SK-N-SH (cell line): ENCODE measurements at regions not wholly inside any gene's neighbourhood (a gene's known extent, or its start where the extent isn't known, plus 50 kb on each side); places are given as distances from the start of the nearest gene placed in this dataset.

Experiments
- CTCF ChIA-PET: fragments of 300-600, 350-600 bp; formaldehyde crosslinking; extraction: SDS; loops from one replicate; lab custom pipeline; 2021; lab: Yijun Ruan, JAX
- POLR2A ChIA-PET: fragments of 350-600 bp; sonication (Branson Sonifier 250); formaldehyde crosslinking; extraction: SDS; loops from one replicate; lab custom pipeline; 2020; ENCODE audit warnings: antibody characterized with exemption, inconsistent platforms; lab: Yijun Ruan, JAX
- DNase-seq: peaks from one replicate; pipeline ENCODE4 v3.0.0; 2012
- H2AFZ ChIP-seq: fragments of 200-600 bp; sonication (generic); 2 replicates; pipeline ENCODE4 v1.8.1; 2016; ENCODE audit warnings: antibody characterized with exemption, mild to moderate bottlenecking, low read depth
- H3F3A ChIP-seq: fragments of 200-600 bp; sonication (generic); replicated peaks from 2 replicates; pipeline ENCODE3; 2016; ENCODE audit warnings: antibody characterized with exemption, mild to moderate bottlenecking; ENCODE audit not compliant: insufficient read depth
- H3K27ac ChIP-seq, 2 experiments: fragments of 200-500 bp in 1 of 2; fragments of 200-600 bp in 1 of 2; sonication (Bioruptor generic) in 1 of 2; sonication (generic), shearing (Covaris generic) in 1 of 2; 2 replicates each; pipeline versions ENCODE4 v1.5.1 to v1.6.1; 2014 to 2016; ENCODE audit warnings: low read depth in 2 of 2, inconsistent platforms in 1 of 2, low read length in 1 of 2, mild to moderate bottlenecking in 1 of 2, mixed read lengths in 1 of 2
- H3K27me3 ChIP-seq: fragments of 200-600 bp; sonication (generic), shearing (Covaris generic); 2 replicates; pipeline ENCODE4 v1.6.1; 2016; ENCODE audit warnings: mixed run types; ENCODE audit not compliant: insufficient read depth
- H3K36me3 ChIP-seq, 2 experiments: fragments of 200-500 bp in 1 of 2; fragments of 200-600 bp in 1 of 2; sonication (Bioruptor generic) in 1 of 2; sonication (generic) in 1 of 2; replicated peaks in 1 of 2; 2 replicates each; pipeline versions ENCODE3 to v1.5.1; 2014 to 2016; ENCODE audit warnings: low read length in 1 of 2, mild to moderate bottlenecking in 1 of 2; ENCODE audit not compliant: insufficient read depth in 2 of 2, control insufficient read depth in 1 of 2
- H3K4me1 ChIP-seq, 2 experiments: fragments of 200-500 bp in 1 of 2; fragments of 200-600 bp in 1 of 2; sonication (Bioruptor generic) in 1 of 2; sonication (generic), shearing (Covaris generic) in 1 of 2; 2 replicates each; pipeline versions ENCODE4 v1.5.1 to v1.6.1; 2014 to 2016; ENCODE audit warnings: low read depth in 1 of 2, low read length in 1 of 2, mixed run types in 1 of 2; ENCODE audit not compliant: insufficient read depth in 2 of 2, control insufficient read depth in 1 of 2
- H3K4me2 ChIP-seq: fragments of 200-600 bp; sonication (generic), shearing (Covaris generic); 2 replicates; pipeline ENCODE4 v1.6.1; 2017; ENCODE audit warnings: mixed run types
- H3K4me3 ChIP-seq, 2 experiments: fragments of 200-500 bp in 1 of 2; fragments of 200-600 bp in 1 of 2; sonication (Bioruptor generic) in 1 of 2; sonication (generic), shearing (Covaris generic) in 1 of 2; 2 replicates each; pipeline versions ENCODE4 v1.5.1 to v1.8.1; 2014 to 2016; ENCODE audit warnings: low read depth in 2 of 2, inconsistent platforms in 1 of 2, low read length in 1 of 2, mild to moderate bottlenecking in 1 of 2, mixed read lengths in 1 of 2, moderate library complexity in 1 of 2
- H3K79me2 ChIP-seq: fragments of 200-600 bp; sonication (generic); 2 replicates; pipeline ENCODE4 v1.8.1; 2017; ENCODE audit warnings: mild to moderate bottlenecking; ENCODE audit not compliant: insufficient read depth
- H3K9ac ChIP-seq: fragments of 200-600 bp; sonication (generic); 2 replicates; pipeline ENCODE4 v1.6.1; 2017; ENCODE audit warnings: mixed run types
- H3K9me2 ChIP-seq: fragments of 200-600 bp; sonication (generic); 2 replicates; pipeline ENCODE4 v1.6.1; 2017; ENCODE audit warnings: mixed run types
- H3K9me3 ChIP-seq: fragments of 200-600 bp; sonication (generic); 2 replicates; pipeline ENCODE4 v1.6.1; 2017; ENCODE audit warnings: mixed run types, mild to moderate bottlenecking, moderate library complexity
- H4K20me1 ChIP-seq: fragments of 200-600 bp; sonication (generic); 2 replicates; pipeline ENCODE4 v1.6.1; 2017; ENCODE audit warnings: mild to moderate bottlenecking, mixed run types; ENCODE audit not compliant: insufficient read depth
- CTCF ChIP-seq: fragments of 200-600 bp; sonication (generic); IDR thresholded peaks from 2 replicates; pipeline ENCODE4 v1.6.1; 2017; ENCODE audit warnings: antibody characterized with exemption, mild to moderate bottlenecking, moderate library complexity
- EP300 ChIP-seq, 2 experiments: IDR thresholded peaks; 2 replicates each; pipeline versions ENCODE4 v1.4.0 to v1.6.1; 2012; ENCODE audit warnings: borderline replicate concordance in 1 of 2, low read depth in 1 of 2, low read length in 1 of 2
- FOSL2 ChIP-seq: IDR thresholded peaks from 2 replicates; pipeline ENCODE4 v1.4.0; 2012; ENCODE audit warnings: low read depth, mild to moderate bottlenecking, moderate library complexity, borderline replicate concordance
- GABPA ChIP-seq: IDR thresholded peaks from 2 replicates; pipeline ENCODE4 v1.4.0; 2012; ENCODE audit warnings: low read depth, mild to moderate bottlenecking
- IRF3 ChIP-seq: fragments of 150-350 bp; IDR thresholded peaks from 2 replicates; pipeline ENCODE4 v1.6.1; 2016; ENCODE audit warnings: mild to moderate bottlenecking, low read depth, low read length
- MEF2A ChIP-seq: IDR thresholded peaks from 2 replicates; pipeline ENCODE4 v1.4.0; 2012; ENCODE audit warnings: low read depth, borderline replicate concordance
- MXI1 ChIP-seq: IDR thresholded peaks from 2 replicates; pipeline ENCODE4 v1.6.1; 2012; ENCODE audit warnings: mild to moderate bottlenecking, low read depth, low read length, improper control_type of control experiment
- POLR2AphosphoS5 ChIP-seq: IDR thresholded peaks from 2 replicates; pipeline ENCODE4 v1.6.1; 2012; ENCODE audit warnings: low read depth, low read length
- RXRA ChIP-seq: IDR thresholded peaks from 2 replicates; pipeline ENCODE4 v1.4.0; 2012; ENCODE audit warnings: low read depth, mild to moderate bottlenecking, borderline replicate concordance
- SMC3 ChIP-seq: IDR thresholded peaks from 2 replicates; pipeline ENCODE4 v1.6.1; 2012; ENCODE audit warnings: low read depth, low read length, improper control_type of control experiment
- TAF1 ChIP-seq: IDR thresholded peaks from 2 replicates; pipeline ENCODE4 v1.6.1; 2012; ENCODE audit warnings: low read depth, mild to moderate bottlenecking, low read length, moderate library complexity, borderline replicate concordance
- TEAD4 ChIP-seq: IDR thresholded peaks from 2 replicates; pipeline ENCODE4 v1.4.0; 2012; ENCODE audit warnings: mild to moderate bottlenecking, borderline replicate concordance; ENCODE audit not compliant: insufficient read depth
- USF1 ChIP-seq: IDR thresholded peaks from 2 replicates; pipeline ENCODE4 v1.4.0; 2012; ENCODE audit warnings: low read depth, borderline replicate concordance
- USF2 ChIP-seq: fragments of 150-350 bp; IDR thresholded peaks from 2 replicates; pipeline ENCODE4 v1.6.1; 2017; ENCODE audit warnings: antibody characterized with exemption, low read length, low read depth, borderline replicate concordance
- WGBS: methylation state at CpG from one replicate; pipeline ENCODE4 v1.1.6; 2017; ENCODE audit warnings: low lambda C conversion rate; 5-methylcytosine and 5-hydroxymethylcytosine counted together

- no peak overlapping the region for H3K27ac ChIP-seq
- TF ChIP-seq MXI1 (no peak), EP300 (IDR thresholded peaks at IDR 0.05; ENCODE audit: borderline replicate concordance in 1 of 2, low read depth in 1 of 2, low read length in 1 of 2) (no peak), MEF2A (no peak), SMC3 (no peak), CTCF (no peak), USF2 (no peak), TAF1 (no peak), POLR2AphosphoS5 (no peak), FOSL2 (no peak), RXRA (no peak), GABPA (no peak), IRF3 (no peak), USF1 (no peak), TEAD4 (no peak)
- H3K36me3 ChIP-seq = no peaks in the 10 kb centered on the region
- H4K20me1 ChIP-seq = no peaks in the 10 kb centered on the region
- H2AFZ ChIP-seq = no peak overlapping the region
- no peaks in the 10 kb centered on the region for H3F3A ChIP-seq
- no peaks in the 10 kb centered on the region; the same call in 1 of the 2 replicates for H3K27me3 ChIP-seq
- H3K4me1 ChIP-seq = no peaks in the 10 kb centered on the region
- no peaks in the 10 kb centered on the region for H3K9me2 ChIP-seq
- ChIA-PET POLR2A (no interaction called here), CTCF (no interaction called here)
- no peak for DNase-seq
- 84% methylated on average over 1 of the region's 1 CpG for WGBS
- no peaks in the 10 kb centered on the region for H3K9me3 ChIP-seq
- no peak overlapping the region for H3K4me2 ChIP-seq
- H3K9ac ChIP-seq = no peak overlapping the region
- H3K79me2 ChIP-seq = no peaks in the 10 kb centered on the region
- no peak overlapping the region for H3K4me3 ChIP-seq
Measured at GRCh38 chr19:28449803-28450202, 763.1 kb downstream of the UQCRFS1 start.
